COR-L47 (cell line): ENCODE measurements at regions not wholly inside any gene's neighbourhood (a gene's known extent, or its start where the extent isn't known, plus 50 kb on each side); places are given as distances from the start of the nearest gene placed in this dataset.
"Not testable (repeated sequence)": the region's sequence is repeated elsewhere in the genome, so short reads cannot be mapped to it uniquely, and the experiment has no call there.

Source experiments
- DNase-seq: peaks from one replicate; lab custom pipeline; 2025; lab: John Stamatoyannopoulos, UW

- no peak for DNase-seq
These were observed 97.0 kb upstream of the GRIP1 start for GRCh38 chr12:66775871-66776270.

- no peak for DNase-seq
These were observed 98.1 kb upstream of the GRIP1 start for GRCh38 chr12:66776974-66777373.

- no peak for DNase-seq
These were observed 100.6 kb upstream of the GRIP1 start for GRCh38 chr12:66779466-66779865.

GRCh38 chr12:66786531-66787308, 107.8 kb upstream of the GRIP1 start:
- DNase-seq = peak; percentile 87

GRCh38 chr12:66799551-66799950, 120.7 kb upstream of the GRIP1 start:
- DNase-seq = no peak

- DNase-seq = no peak
These were observed 121.2 kb upstream of the GRIP1 start for GRCh38 chr12:66800046-66800445.

- DNase-seq = peak; percentile 48
These were observed 125.1 kb upstream of the GRIP1 start for GRCh38 chr12:66803930-66804329.

GRCh38 chr12:66804563-66804974, 125.7 kb upstream of the GRIP1 start:
- peak; percentile 86 for DNase-seq

GRCh38 chr12:66808606-66809005, 129.7 kb upstream of the GRIP1 start:
- DNase-seq = peak; percentile 43

- DNase-seq = peak; percentile 80
These were observed 134.4 kb upstream of the GRIP1 start for GRCh38 chr12:66813137-66813892.

- DNase-seq = no peak
These were observed 140.7 kb upstream of the GRIP1 start for GRCh38 chr12:66819587-66819986.

GRCh38 chr12:66822961-66823360, 144.1 kb upstream of the GRIP1 start:
- no peak for DNase-seq

- DNase-seq = no peak
These were observed 145.1 kb upstream of the GRIP1 start for GRCh38 chr12:66823857-66824570.

- not testable (repeated sequence) for DNase-seq
These were observed 147.0 kb upstream of the GRIP1 start for GRCh38 chr12:66825921-66826320.

GRCh38 chr12:66829660-66830325, 150.9 kb upstream of the GRIP1 start:
- no peak for DNase-seq

GRCh38 chr12:66831495-66831894, 152.6 kb upstream of the GRIP1 start:
- no peak for DNase-seq

GRCh38 chr12:66832997-66833396, 154.1 kb upstream of the GRIP1 start:
- no peak for DNase-seq

GRCh38 chr12:66836623-66837310, 157.9 kb upstream of the GRIP1 start:
- no peak for DNase-seq

GRCh38 chr12:66837311-66837627, 158.4 kb upstream of the GRIP1 start:
- DNase-seq = no peak

GRCh38 chr12:66838366-66838765, 159.5 kb upstream of the GRIP1 start:
- DNase-seq = no peak

GRCh38 chr12:66848967-66849366, 170.1 kb upstream of the GRIP1 start:
- no peak for DNase-seq

- no peak for DNase-seq
These were observed 172.3 kb upstream of the GRIP1 start for GRCh38 chr12:66851134-66851533.
